Fibroblast of skin of left biceps (primary cell): ENCODE measurements at regions not wholly inside any gene's neighbourhood (a gene's known extent, or its start where the extent isn't known, plus 50 kb on each side); places are given as distances from the start of the nearest gene placed in this dataset.

Experiments used
- DNase-seq, 2 experiments: peaks; one replicate each; pipeline ENCODE4 v3.0.0-alpha.2; 2013; ENCODE audit warnings: low read depth in 2 of 2

DNA sequence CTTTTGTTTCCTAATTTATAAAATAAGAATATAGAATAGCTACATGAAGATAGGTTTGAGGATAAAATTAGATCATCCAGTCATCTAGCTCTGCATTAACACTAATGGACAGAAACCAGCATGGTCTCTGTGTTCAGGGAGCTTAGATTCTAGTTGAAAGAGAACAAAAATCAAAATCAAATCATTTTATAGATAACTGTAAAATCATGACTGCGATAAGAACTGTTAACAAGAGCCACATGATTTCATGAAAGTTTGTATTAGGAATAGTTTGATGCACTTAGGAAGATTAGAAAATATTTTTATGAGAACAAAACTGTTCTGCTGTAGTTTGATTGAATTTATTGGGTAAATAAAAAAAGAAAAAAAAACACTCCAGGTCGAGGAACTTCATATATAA is 1074.7 kb downstream of the MAT2B start:
- no peak for DNase-seq

DNA sequence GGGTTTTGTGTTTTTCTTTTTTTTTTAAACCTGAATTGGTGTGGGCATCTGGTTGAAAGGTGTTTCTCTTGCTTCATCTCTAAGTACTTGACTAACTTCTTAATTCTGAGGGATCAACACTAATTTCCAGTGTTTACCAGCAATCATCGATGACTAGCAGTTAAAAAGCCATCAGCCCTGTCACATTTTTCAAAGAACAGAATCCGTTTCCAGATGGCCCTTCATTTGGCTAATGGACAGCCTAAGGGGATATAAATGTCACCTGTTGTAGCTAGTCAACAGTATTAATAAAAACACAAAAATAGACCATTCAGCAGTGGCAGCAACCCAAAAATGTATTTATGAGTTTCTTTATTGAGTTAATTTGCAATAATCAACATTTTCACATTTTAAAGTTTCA is 1076.5 kb downstream of the MAT2B start:
- no peak for DNase-seq

DNA sequence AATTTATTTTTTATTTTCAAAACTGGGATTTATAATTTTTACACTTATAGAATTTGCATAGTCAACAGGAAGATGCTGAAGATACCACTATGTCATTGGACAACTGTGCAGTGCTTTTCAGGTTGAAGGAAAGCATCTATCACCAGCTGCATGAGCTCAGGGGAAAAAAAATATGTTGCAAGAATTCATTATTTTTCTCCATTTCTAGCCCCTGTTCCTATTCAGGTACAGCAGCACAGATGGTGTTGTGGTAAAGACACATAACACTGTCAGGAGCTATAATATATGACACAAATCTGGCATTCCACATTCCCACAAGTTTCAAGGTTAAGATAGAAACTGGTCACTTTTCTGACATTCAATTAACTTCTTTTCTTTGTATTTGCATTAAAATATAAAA is 1088.6 kb downstream of the MAT2B start:
- no peak for DNase-seq

DNA sequence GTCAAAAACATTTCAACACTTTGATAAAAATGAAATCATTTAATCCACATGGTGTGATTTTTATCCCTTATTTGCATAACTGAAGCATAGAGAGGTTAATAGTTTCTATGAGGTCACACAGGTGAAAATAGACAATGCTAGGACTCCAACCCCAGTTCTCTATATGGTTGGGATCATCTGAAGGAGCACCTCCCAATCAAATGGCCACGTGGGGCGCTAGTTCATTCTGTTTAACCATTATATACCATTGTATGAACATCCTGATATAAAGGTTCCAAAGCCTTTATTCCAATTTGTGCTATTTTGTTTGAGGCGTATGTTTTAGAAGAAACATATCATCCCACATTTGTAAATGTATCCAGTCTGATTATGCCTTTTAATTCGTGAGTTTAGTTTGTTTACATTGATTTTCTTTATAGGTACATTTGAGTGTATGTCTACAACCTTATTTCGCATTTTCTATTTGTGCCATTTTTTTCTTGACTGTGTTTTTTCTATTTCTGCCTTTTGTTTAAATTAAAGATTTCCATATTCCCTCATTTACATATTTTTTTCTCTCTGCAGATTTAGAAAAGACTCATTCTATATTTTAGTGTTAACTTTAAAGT is 1092.0 kb downstream of the MAT2B start:
- no peak for DNase-seq

DNA sequence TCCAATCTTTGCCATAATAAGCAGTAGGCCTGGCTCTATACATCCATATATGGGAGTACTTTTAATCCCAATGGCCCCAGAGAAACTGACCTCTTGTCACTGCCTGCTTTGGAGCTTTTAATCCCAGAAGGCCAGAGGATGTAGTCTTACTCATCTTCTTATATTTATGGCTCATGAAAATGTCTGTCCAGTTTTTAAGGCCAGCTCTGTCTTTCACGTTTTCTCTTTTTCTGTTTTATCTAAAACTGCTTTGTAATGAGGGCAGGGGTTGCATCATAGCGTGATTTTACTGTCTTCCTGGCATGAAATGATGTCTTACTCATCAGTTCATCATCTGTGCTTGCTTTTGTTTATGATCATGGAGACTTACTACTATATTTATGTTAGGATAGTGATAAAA is 1094.9 kb downstream of the MAT2B start:
- peak; percentile 6 to 15 for DNase-seq

DNA sequence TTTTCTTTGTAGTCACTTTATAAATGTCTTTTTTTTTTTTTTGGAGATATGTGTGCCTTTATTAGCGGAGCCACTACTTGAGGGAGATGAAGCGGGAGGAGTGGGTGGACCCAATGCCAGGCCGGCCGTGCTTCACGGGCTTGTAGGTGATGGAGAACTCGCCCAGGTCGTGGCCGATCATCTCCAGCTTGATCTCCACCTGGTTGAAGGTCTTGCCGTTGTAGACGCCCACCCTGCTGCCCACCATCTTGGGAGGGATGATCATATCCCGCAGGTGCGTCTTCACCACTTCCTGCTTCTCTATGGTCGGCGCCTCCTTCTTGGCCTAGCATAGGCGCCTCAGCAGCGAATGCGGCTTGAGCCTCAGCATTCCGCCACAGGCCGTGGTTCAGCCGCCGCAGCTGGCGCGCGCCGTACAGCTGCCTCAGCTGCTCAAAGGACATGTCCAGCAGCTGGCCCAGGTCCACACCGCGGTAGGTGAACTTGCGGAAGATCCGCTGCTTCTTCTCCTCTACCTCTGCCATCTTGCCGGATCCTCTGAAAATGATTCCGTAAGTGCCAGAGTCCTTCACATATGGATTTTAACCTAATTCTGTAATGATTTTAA is 1095.6 kb downstream of the MAT2B start:
- no peak for DNase-seq

DNA sequence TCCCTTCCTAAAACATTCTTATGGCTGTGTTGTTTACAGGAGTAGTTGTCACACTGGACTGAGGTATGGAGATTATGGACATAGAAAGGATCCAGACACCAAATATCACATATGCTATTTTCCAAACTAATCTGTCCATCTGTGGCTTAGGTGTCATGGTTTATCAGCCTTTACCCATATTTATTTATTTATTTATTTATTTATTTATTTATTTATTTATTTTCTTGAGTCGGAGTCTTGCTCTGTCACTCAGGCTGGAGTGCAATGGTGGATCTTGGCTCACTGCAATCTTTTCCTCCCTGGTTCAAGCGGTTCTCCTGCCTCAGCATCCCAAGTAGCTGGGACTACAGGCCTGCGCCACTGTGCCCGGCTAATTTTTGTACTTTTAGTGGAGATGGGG is 1103.1 kb downstream of the MAT2B start:
- no peak for DNase-seq

DNA sequence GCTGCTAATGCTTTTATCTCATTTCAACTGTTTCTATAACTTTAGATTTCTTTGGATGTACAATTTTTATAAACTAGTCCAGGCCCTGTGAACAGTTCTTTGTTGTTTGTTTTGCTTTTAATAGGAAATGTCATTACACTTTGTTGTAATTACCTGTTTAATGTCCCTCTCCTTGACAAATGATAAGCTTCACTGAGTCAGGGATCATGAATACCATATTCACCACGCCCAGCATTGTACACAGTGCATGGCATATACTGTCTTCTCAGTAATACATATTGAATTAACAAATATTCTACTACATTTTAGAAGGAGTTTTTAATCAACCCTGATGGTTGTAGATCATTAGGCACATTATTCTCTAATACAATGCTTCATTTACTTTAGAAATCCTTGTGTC is 1105.0 kb downstream of the MAT2B start:
- DNase-seq, result no peak

DNA sequence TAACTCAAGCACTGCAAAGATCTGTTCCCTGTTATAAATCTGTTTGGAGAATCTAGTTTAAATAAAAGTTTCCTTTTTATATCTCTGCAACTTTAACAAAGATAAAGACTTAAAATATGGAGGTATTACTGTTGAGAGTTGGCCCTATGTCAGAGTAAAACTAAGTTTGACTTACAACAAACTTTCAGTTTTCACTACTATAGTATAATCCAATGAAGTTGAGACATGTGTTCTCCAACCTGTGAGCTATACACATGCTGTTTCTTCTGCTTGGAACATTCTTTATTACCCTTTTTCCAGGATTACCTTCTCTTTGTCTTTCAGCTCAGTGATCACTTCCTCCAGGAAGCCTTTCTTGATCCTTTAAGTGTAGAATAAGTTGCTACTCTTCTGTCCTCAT is 1109.3 kb downstream of the MAT2B start:
- no peak for DNase-seq

DNA sequence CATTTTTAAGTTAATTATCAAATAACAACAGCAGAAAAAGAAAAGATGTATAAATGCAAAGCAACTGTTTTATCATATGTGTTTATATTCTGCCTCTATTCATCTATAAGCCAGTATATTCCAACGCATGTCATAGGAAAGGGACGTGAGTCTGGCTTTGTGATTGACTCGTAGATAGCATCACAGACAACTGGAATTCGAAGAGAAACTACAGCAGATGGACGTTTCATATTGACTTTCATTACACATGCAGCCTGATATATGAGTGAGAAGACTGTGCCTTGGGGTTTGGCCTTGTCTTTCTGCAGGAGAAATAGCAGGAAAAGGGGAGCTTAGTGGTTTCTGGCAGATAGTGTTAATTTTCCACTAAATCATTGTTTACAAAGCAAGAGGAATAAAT is 1111.9 kb downstream of the MAT2B start:
- DNase-seq, result no peak

DNA sequence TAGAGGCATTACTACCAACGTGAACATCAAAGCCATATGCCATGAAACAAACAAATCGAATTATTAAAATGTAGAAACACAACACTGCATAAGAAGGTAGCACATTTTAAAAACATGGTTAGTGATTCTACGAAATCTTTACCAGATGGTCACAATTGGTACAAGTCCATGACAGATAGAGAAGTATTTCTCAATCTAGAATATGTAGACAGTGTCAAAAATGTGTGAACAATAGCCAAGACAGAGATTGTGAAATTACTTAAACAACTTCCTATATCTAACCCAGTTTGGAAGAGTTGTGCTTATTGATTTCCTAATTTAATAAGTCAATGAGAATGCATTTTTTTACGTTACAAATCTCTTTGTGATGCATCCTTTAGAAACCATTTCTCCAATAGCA is 1121.6 kb downstream of the MAT2B start:
- no peak for DNase-seq

DNA sequence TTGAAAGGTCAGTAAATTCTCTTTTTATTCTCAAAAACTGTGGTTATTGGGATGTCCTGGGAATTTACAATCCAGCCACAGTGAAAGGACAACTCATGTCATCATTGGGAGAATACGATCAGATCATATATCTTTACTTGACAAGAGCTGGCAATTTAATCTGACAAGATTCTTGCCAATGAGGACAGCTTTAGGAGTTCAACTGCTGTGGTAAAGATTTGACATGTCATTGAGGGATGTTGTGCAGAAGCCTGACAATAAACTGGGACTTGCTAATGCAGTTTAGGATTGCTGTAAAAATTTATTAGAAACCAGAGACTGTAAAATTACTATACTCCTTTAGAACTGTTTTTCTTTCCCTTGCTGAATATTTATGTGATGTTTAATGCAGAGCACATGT is 1131.0 kb downstream of the MAT2B start:
- no peak for DNase-seq

DNA sequence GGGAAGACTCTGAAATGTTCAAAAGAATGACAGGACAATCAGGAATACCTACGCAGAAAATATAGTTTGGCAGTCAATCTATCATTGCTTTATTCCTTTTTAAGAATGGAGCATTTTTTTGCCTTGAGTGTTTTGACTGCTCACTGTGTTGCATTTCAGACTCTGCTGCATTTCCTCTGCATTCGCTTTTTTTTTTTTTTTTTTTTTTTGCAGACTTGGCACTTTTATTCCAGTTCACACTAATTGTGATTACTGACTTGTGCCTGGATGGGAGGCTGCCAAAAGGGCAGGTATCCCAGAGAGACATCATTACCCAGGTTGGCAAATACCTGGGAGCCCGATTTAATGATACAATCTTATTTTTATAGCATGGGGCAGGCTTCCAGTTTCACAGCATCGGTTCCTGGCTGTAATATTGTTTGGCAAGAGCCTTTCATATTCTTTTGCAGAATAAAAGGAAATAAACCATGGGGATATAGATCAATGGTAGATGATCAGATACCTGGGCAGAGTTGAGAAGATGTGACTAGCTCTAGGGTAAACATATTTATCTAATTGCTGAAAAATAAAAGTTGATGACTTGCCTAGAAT is 1132.6 kb downstream of the MAT2B start:
- no peak for DNase-seq

DNA sequence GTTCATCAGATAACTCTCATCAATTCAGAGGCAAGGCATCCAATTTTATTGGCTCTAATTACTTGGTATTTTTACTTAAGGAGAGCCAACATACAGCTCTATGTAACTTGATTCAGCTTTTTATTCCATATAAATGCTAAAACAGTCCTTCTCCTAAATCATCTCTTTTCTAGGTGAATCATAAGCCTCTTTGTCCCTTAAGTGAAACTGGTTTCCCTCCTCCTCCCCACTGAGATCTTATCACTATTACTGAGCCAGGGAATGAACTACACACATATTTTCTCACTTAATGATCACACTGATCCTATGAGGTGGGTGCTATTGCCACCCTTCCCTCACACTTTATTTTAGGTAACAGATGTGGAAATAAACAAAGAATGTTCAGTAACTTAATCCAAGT is 1143.8 kb downstream of the MAT2B start:
- DNase-seq, result no peak

DNA sequence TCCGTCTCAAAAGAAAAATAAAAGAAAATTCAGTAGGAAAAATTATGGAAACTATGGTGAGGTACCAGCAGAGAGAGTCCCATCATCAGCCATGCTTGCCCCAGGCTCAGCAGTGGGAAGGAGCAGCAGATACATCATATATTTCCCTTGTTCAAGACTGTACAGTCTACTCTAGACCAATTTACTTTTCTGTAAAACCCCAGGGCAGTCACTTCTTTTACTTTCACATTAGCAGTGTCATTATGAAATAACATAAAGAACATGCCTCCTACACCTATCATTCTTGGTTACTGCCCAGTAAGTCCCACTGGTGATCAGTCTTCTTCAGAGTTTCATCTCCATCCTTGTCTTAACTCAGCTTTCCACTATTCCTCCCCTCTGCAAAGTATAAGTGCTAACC is 1145.0 kb downstream of the MAT2B start:
- no peak for DNase-seq

DNA sequence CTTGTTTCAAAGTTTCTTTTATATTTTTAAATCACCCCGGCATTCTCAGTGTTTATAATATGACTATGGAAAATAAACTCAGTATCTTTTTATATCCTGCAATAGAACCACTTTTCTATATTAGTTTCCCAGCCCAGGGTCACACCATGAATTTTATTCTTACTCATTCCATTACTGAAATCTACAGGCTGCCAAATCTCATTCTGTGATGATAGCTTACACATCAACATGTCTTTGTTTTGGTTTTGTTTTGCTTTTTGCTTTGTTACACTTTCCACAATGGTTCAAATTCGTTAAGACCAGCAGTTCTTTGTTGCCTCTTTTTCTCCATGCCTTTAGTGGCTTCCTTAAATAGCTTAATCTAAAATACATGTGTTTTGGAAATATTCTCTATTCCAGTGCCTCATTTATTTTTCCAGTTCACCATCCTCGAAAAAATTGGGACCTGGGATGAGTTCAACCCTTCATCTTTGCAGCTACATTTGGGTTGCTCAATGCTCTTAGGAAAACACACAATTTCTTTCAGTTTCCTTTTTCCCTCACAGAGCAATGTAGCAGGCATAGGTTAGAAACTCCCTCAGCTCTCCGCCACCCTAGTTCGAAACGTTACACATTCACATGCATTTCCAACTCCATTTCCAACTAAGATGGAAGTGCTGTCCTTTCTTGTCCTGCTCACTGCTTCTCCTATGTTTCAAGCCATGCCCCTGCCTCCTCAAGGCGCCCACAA is 1146.3 kb downstream of the MAT2B start:
- DNase-seq, result no peak

DNA sequence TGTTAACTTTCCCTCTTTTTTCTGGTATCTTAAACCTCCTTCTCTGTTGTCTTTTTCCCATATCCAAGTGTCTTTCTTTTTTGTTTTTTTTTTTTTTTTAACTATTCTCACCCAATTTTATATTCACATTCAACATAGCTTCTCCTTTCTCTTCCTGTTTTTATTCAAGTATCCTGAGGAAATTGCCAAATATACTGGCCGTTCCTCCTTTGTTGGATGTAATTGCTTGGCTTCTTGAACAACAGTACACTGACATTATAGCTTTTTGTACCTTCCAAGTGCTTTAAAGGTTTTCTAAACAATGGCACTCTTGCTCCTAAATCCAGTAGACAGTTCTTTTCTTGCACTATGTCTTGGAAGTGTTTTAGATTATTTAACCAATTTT is 1146.8 kb downstream of the MAT2B start:
- DNase-seq, result no peak

DNA sequence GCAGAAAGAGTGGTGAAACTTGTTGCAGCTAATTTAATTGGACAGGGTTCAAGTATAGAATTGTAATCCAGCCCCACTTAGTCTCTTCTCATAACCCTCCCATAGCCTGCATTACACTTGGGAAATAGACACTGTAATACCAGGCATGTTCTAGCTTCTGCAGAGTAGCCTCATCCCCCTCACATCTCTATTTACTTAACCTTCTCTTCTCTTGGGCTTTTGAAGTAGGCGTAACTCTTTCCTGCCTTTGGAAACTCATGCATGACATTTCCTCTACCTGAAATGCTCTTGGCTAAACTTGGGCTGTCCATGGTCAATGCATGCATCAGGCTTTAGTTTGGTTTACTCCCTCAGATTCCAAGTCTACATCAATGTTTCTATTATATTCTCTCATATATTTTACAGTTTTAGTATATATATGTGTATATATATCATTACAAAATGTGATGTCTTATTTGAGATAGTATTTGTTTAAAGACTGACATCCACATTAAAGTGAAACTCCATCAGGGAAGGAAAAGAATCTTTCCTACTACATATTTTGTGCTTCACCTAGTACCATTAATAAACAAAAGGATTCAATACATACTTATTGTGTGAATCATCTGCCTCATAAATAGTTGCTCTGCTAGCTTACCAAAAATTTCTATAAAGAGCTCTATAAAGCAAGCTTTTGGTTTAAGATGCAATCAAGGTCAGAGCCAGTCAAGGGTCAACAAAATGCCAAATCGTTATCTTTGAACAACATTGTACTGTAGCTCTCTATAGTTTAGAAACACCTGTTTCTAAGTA is 1158.0 kb downstream of the MAT2B start:
- DNase-seq, result peak in 1 of 2 experiments; percentile 1

DNA sequence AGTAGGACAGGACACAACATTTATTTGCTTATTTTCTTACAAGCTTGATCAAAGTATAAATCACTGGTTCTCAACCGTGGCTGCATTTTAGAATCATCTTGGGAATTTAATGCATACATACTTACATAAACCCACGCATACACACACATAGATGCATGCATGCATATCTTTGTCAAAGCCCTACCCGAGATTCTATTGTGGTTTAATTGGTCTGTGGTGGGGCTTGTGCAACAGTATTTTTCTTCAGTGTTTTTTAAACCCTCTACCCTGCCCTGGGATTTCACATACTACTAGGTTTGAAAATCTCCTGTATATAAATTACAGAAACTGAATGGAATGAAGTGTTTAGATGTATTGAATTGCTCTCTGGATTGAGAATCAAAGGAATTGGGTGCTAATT is 1166.2 kb downstream of the MAT2B start:
- DNase-seq, result peak in 1 of 2 experiments; percentile 8

DNA sequence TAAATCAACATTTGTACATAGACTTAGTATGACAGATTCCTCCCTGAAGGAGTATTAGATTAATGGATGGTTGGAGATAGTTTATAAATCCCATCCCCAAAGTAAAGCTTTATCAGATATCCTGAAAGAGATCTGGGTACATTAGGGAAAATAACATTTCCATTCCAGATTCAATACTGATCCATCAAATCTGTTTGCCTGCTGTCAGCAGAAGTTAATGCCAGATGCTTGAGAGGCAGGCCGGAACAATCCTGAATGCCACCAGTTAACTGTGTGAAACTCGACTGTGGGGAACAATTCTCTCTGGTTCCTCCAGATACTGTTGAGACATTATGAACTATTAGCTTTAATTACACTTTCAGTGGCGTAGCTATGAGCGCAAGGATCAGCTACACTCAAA is 1166.8 kb downstream of the MAT2B start:
- no peak for DNase-seq

DNA sequence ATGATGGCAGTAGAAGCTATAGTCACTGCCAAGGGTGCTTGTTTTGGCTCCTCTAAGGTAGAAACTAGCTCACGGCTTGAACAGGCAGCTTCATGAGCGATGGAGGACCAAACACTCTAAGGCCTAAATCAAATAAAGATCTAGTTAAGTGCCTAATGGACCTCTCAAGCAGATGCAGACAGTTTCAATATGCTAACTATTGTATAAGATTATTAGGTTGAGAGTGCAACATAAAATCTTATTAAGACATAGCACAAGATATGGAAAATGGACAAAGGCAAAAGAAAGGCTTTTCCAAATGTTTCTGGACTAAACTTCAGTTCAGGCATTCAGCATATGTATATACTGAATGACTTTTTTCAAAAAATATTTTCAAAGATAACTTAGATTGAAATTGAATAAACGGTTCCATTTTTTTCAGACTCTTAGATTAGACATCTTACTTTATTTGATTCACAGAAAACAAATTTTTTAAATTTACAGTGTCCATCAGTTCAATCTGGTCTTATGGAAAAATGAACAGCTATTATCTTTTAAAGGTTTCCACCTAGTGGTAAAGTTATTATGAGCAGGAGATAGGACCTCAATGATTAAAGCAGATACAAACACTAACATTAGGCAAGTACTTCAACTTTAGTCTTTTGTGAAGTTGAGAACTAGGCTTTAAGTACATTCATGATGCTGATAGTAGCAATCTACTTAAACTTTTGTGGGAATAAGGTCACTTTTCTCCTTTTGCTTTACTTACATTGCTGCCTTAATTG is 1167.7 kb downstream of the MAT2B start:
- no peak for DNase-seq

DNA sequence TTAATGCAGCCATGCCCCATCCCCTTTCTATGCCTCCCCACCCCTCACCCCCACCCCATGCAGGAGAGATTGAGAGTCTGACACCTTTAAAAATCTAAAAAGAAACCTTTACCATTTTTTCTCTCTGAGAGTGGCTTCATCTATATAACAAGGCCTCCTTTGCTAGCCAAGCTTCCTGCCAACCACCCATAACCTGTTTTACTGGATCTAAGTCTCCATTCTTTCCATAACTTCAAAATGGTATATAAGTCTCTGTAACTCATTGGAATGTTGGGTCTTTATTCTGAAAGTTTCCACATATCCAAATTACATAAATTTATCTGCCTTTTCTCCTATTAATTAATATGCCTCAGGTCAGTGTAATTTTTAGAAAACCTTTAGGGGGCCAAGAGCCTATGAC is 1174.0 kb downstream of the MAT2B start:
- DNase-seq, result no peak
